ENCODE measurements at regions not wholly inside any gene's neighbourhood (a gene's known extent, or its start where the extent isn't known, plus 50 kb on each side); places are given as distances from the start of the nearest gene placed in this dataset.
"Not testable (repeated sequence)": the region's sequence is repeated elsewhere in the genome, so short reads cannot be mapped to it uniquely, and the experiment has no call there.

- not testable (repeated sequence) for TF ChIP-seq EP300, POLR2A (IDR thresholded peaks at IDR 0.05)
- TF ChIP-seq, protein P1, sequence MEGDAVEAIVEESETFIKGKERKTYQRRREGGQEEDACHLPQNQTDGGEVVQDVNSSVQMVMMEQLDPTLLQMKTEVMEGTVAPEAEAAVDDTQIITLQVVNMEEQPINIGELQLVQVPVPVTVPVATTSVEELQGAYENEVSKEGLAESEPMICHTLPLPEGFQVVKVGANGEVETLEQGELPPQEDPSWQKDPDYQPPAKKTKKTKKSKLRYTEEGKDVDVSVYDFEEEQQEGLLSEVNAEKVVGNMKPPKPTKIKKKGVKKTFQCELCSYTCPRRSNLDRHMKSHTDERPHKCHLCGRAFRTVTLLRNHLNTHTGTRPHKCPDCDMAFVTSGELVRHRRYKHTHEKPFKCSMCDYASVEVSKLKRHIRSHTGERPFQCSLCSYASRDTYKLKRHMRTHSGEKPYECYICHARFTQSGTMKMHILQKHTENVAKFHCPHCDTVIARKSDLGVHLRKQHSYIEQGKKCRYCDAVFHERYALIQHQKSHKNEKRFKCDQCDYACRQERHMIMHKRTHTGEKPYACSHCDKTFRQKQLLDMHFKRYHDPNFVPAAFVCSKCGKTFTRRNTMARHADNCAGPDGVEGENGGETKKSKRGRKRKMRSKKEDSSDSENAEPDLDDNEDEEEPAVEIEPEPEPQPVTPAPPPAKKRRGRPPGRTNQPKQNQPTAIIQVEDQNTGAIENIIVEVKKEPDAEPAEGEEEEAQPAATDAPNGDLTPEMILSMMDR (IDR thresholded peaks at IDR 0.05), result not testable (repeated sequence)
Measured at GRCh38 chr2:147269581-147269980, 575.2 kb upstream of the ACVR2A start.

All from suprapubic skin (tissue), 3 donors.